HG03108 (cell line): ENCODE measurements at regions not wholly inside any gene's neighbourhood (a gene's known extent, or its start where the extent isn't known, plus 50 kb on each side); places are given as distances from the start of the nearest gene placed in this dataset.
A peak's percentile ranks its signal among the peaks of the same experiment; 100 is the strongest.

Experiments
- ATAC-seq: cut with Tn5 transposase; IDR thresholded peaks from one replicate; pipeline ENCODE4 v1.9.1; 2021; ENCODE audit warnings: moderate library complexity; ENCODE audit not compliant: unreplicated experiment

DNA sequence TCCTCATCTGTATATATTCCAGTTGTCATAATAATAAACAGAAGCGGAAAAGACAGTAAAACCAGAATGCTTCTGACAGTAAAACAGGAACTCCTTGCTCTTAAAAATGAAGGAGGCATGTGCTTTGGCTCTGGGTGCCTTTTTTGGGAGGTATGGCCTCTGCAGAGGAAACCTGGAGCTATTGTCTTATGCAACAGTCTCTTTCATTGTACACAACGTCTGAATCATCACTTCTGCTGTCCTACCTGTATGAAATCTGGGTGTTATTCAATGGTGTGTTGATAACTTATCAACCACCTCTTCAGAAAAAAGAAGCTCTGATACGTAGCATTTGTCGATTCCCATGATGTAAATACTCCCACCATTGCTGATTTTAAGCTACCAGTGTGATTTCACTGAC lies 64.8 kb downstream of the CDCA7 start:
- ATAC-seq: no peak

DNA sequence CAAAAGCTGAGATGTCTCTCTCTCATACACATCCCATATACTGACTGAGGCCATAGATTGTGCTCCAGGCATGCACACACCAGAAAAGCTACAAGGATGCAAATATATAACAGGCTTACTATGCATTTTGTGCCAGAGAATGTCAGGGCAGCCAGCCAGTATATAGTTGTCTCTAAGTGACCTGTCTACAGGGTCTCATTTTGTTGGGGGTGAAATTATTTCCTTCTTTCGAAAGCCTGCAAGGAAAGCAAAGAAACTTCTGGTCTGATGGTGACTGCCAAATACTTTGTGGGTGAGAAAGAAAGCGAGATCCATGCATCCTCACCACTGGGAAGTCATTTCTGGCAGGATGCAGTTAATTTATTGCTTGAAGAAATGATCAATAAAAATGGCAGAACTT lies 70.2 kb downstream of the CDCA7 start:
- ATAC-seq: no peak

DNA sequence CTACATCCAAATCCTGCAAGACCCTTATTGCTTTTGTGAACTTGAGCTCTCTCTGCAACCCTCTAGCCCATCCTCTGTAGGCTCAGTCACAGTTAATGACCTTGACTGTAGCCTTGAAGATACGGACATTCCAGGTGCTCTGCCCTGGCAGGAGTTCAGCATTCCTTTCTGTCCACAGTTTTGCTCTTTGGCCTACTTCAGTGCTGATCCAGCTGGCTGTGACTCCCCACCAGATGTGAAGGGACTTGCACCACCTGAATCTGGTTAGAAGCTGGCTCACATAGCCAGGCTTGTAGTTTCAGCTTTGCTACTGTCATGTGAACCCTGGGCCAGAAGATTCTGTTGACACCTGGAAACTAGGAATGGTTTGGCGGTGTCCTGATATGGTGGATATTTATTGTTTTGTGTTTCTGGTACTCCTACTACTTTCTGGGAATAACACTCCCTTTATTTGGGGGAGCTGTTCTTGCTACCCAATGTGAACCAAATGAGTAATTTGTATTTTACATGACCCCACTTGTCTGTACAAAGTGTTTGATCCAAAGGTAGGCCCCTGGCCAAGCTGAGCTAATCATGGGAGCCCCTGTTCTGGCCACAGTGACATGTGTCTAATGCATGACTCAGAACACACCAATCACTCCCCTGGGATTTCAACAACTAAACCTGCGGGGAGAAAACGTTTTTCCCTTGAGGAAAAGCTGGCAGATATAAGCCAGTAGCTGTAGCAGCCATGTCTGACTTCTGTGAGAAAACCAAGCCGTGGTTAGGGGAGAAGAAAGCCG lies 73.4 kb downstream of the CDCA7 start:
- no peak for ATAC-seq

GRCh38 chr2:173431191-173431590 lies 76.5 kb downstream of the CDCA7 start:
- ATAC-seq: no peak

GRCh38 chr2:173432049-173432754 lies 77.5 kb downstream of the CDCA7 start:
- no peak for ATAC-seq

DNA sequence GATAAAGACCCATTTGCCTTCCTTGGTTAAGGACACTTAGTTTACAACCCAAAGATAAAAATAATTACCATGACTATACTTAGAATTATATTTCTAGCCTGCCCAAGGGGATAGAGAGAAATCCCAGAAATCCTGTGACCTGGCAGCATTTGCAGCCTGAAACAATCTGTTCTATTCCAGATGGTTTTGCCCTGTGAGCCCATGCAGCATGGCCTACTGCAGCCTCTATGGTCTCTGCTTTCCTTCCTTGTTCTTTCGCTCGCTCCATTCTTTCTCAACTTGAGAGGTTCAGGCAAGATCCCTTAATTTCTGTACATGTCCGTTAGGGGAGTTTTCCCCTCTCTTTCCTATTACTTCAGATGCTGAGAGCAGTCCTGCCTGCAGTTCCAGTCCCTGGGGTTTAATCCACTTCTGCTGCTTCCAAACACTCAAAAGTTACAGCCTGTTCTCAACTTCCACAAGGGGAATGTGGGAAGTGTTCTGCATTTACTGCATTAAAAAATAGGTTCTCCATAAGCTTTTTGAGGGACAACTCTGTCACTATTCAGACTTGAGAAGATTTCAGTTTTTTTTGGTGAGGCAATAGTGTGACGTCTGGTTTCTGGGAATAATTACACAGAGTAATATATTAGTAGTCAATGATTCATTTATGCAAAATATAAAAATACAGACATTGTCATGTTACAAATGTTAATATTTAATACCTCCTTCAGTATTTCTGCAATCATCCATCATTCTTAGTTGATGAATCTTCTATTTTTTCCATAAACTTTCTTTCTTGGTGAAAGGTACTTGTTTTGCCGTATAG lies 80.3 kb downstream of the CDCA7 start:
- no peak for ATAC-seq

DNA sequence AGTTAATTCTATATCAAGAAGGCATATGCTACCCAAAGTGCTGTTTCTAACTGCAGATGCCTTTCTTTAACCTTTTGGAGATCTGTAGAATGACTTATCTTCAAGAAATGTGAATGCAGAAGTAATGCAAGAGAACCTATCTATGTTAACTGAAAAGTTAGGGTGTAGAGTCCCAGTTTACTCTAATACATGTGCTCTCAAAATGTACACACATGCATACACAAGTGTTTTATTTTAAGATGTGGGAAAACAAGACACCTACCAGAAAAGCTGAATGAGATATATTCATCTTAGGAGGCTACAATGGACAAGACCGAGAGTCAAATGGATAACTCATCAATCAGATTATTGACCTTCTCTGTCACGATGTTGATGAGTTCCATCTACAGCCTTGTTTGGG lies 80.9 kb downstream of the CDCA7 start:
- no peak for ATAC-seq

DNA sequence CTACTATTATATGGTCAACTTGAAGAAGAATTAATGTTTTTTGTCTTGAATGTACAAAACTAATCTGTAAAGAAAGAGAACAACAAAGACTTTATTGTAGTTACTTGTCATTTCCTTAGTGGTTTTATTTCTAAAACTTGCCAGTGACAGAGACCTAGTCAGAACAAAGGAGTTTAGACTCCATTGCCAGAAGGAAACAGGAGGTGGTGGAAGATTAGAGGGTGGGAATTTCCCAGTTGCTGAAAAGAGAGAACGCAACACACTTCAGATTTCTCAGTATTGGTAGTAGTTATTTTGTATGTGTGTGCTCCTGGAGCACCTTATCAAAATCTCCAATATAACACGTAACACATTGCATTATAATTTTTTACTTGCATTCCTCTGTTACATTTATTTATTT lies 81.4 kb downstream of the CDCA7 start:
- no peak for ATAC-seq

GRCh38 chr2:173441222-173441621 lies 86.5 kb downstream of the CDCA7 start:
- ATAC-seq: no peak

- ATAC-seq: no peak
Measured at GRCh38 chr2:173442542-173442941, 87.9 kb downstream of the CDCA7 start.

DNA sequence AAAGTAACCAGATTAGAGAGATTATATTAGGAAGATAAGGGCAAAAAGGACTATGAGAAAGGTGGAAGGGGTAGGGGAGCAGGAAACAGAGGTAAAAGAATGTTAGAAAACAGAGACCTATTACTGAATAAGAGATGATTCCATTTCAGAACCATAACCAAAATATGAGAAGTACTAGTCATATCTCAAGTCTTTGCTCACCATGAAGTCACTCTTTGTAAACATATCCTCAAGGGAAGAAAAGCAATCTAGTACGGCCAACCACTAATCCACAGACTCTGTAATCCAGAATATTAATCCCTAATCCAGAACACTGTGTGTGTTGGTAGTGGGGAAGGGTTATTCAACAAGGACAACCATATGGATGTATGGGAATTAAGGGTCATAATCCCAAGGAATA lies 92.0 kb downstream of the CDCA7 start:
- no peak for ATAC-seq

DNA sequence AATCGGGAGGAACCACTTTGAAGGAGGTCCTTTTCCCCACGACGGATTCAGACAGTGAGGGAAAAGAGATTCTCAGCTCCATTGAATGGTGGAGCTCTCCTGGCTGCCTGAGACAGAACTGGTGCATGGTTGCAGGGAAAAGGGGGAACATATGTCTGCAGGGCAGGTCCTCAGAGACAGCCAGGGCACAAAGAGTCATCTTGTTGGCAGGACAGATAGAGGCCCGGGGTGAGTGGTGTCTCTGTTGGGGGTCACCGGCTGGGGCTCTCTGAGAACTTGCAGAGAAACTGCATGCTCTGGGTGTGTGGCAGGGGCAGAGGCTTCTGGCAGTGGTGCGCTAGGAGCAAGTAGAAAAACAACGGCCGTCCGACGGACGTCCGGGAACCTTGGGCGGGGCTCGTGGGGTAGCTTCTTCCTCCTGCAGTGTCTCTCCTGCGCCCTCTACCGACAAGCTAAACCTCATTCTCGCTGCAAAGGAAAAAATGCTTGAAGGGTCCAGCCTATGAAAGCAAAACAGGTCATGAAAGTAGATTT lies 94.3 kb downstream of the CDCA7 start:
- peak; percentile 54 for ATAC-seq

DNA sequence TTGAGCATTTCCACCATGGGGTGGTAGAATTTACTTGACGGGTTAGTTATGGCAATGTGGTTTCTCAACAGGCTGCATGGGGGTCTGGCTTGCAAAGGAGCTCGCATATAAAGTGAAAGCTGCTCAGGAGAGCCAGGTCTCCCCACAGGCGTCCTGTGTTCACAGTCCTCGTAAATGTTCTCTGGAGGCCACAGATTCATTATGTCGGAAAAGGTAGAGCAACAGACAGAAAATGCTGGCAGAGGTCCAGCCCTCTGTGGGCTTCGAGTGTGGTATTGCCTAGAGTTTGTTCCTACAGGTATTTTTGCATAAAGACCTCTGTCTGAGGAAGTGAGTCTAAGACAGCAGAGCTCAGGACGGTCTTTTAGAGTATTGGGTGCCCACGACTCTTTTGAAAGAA lies 96.4 kb downstream of the CDCA7 start:
- ATAC-seq: no peak

GRCh38 chr2:173451941-173452340 lies 97.3 kb downstream of the CDCA7 start:
- no peak for ATAC-seq

GRCh38 chr2:173452416-173452815 lies 97.7 kb downstream of the CDCA7 start:
- no peak for ATAC-seq

DNA sequence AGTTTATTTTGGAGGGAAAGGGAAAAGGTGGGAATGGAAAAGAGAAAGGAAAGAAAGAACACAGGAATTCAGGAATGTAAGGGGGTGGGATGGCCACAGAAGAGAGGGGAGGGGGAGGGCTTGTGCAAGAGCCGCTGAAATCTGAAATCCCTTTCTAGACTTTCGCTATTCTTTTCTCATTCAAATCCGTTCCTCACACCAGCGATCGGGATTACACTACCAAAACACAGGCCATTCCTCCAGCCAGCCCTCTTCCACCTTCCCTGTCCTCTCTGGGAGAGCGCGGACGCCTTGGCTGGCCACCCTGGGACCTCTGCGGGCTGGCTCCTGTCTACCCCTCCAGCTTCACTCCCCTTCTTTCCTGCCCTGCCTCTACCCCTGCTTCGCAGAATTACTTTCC lies 102.3 kb downstream of the CDCA7 start:
- ATAC-seq: no peak

DNA sequence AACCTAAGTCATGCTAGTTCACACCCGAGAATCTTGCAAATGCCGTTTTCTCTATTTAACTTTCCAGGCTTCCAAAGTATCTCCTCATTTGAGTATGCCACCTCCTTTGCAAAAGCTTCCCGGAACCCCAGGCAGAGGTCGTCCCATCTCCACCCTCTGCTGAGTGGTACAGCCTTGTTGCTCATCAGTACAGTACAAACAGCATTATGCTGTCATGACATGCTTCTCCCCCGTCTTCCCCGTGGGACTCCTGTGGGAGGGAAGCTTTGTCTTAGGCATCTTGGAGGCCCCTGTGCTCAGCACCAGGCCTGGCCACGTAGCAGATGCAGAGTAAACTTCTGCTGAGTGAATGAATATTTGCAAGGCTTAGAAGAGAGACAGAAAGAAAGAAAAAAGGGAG lies 102.7 kb downstream of the CDCA7 start:
- no peak for ATAC-seq

- ATAC-seq: no peak
Measured at GRCh38 chr2:173458991-173459780, 104.5 kb downstream of the CDCA7 start.

DNA sequence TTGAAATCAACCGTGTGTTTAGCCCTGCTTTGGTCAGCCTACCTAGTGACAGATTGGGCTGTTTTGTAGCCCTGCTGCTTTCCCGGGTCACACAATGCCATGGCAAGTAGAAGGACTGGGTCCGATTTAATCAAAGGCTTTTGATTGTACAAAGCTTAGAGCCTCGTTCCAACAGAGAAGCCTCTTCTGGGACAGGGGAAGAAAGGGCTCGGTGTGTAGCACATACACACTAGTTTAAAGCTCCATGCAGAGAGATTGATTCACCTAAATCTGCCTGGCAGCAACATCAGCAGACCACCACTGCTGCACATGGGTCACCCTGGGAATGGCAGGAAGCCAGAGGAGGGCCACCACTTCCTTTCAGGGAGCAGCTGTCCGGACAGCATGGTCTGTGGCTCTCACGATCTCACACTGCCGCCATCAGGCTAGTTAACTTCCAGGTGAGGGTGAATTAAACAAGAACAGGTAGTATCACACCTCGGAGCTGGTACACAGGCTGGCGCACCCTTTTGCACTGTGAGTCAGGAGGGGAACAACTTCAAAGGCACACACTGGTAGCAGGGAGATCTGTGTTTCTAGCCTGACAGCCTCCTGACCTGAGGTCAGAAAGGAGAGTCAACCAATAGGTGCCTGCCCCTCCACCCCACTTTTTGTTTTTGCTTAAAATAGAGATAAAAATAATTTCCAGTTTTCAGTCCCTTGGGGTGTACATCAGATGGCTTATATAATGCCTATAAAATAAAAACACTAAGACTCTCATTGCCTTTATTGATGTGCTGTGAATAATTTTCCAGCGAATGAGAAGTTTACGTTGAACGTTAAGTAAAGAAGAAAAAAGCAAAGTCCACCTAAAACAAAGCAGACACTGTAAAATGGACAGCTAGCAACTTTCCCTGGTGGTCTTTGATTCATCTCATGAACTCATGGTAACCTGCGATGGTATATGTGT lies 108.5 kb downstream of the CDCA7 start:
- no peak for ATAC-seq

DNA sequence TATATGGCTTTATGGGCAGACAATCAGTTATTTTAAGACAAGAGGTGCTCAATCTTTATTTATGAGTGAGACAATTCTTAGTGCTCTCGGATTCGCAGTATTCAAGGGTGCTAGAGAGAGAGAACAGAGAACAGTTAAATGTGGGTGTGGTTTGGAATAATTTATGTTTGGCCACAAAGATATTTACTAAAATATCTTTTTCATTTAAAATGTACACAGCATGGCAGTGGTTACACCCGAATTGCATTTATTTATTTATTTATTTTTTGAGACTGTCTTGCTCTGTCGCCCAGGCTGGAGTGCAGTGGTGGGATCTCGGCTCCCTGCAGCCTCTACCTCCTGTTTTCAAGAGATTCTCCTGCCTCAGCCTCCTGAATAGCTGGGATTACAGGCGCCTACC lies 109.2 kb downstream of the CDCA7 start:
- ATAC-seq: no peak
